ENCODE measurements at regions not wholly inside any gene's neighbourhood (a gene's known extent, or its start where the extent isn't known, plus 50 kb on each side); places are given as distances from the start of the nearest gene placed in this dataset.

DNA sequence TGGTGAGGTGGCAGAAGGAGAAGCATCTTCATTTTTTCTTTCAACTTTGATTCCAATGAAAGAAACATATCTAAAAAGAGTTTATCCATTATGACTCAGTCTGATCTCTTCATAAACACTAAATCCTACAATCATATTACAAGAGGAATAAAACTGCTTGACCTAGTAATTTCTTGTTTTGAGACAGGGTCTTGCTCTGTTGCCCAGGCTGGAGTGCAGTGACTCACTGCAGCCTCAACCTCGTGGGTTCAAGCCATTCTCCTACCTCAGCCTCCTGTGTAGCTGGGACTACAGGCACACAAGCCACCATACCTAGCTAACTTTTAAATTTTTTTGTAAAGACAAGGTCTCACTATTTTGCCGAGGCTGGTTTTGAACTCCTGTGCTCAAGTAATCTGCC, 147.2 kb downstream of the NDUFA12 start:
- TF ChIP-seq MAZ (IDR thresholded peaks at IDR 0.05; ENCODE audit: borderline replicate concordance, low read depth, low read length) (no peak), POLR2A (IDR thresholded peaks at IDR 0.05; ENCODE audit: low read length) (no peak), EP300 (IDR thresholded peaks at IDR 0.05) (no peak), HOXA7 (CRISPR knock-in tag; IDR thresholded peaks at IDR 0.05) (no peak), MYC (IDR thresholded peaks at IDR 0.05; ENCODE audit: borderline replicate concordance, low read length) (no peak), ESRRA (IDR thresholded peaks at IDR 0.05; ENCODE audit: borderline replicate concordance, low read length) (no peak), TP53 (CRISPR knock-in tag; IDR thresholded peaks at IDR 0.05) (no peak), RNF2 (IDR thresholded peaks at IDR 0.05; ENCODE audit: borderline replicate concordance, low read depth) (no peak)
- TF ChIP-seq, protein P1, sequence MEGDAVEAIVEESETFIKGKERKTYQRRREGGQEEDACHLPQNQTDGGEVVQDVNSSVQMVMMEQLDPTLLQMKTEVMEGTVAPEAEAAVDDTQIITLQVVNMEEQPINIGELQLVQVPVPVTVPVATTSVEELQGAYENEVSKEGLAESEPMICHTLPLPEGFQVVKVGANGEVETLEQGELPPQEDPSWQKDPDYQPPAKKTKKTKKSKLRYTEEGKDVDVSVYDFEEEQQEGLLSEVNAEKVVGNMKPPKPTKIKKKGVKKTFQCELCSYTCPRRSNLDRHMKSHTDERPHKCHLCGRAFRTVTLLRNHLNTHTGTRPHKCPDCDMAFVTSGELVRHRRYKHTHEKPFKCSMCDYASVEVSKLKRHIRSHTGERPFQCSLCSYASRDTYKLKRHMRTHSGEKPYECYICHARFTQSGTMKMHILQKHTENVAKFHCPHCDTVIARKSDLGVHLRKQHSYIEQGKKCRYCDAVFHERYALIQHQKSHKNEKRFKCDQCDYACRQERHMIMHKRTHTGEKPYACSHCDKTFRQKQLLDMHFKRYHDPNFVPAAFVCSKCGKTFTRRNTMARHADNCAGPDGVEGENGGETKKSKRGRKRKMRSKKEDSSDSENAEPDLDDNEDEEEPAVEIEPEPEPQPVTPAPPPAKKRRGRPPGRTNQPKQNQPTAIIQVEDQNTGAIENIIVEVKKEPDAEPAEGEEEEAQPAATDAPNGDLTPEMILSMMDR (IDR thresholded peaks at IDR 0.05): no peak
- TF ChIP-seq, protein P2, sequence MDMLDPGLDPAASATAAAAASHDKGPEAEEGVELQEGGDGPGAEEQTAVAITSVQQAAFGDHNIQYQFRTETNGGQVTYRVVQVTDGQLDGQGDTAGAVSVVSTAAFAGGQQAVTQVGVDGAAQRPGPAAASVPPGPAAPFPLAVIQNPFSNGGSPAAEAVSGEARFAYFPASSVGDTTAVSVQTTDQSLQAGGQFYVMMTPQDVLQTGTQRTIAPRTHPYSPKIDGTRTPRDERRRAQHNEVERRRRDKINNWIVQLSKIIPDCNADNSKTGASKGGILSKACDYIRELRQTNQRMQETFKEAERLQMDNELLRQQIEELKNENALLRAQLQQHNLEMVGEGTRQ (IDR thresholded peaks at IDR 0.05): no peak
